RWPE1 (cell line): ENCODE measurements at regions not wholly inside any gene's neighbourhood (a gene's known extent, or its start where the extent isn't known, plus 50 kb on each side); places are given as distances from the start of the nearest gene placed in this dataset.

Experiments
- CTCF ChIA-PET: fragments of 350-600 bp; sonication (Branson Sonifier 250); formaldehyde crosslinking; extraction: SDS; loops from one replicate; lab custom pipeline; 2021; lab: Yijun Ruan, JAX
- POLR2A ChIA-PET: fragments of 400-600 bp; formaldehyde crosslinking; extraction: SDS; loops from one replicate; lab custom pipeline; 2020; ENCODE audit warnings: antibody characterized with exemption; ENCODE audit not compliant: low non-redundant PET; lab: Yijun Ruan, JAX
- DNase-seq: peaks from one replicate; pipeline ENCODE4 v3.0.0; 2012; ENCODE audit warnings: low spot score
- H3K27ac ChIP-seq: fragments of 450-650 bp; 2 replicates; pipeline ENCODE4 v1.5.1; 2017
- TF ChIP-seq, protein P1 (sequence below): fragments of 450-650 bp; conservative IDR thresholded peaks from 2 replicates; pipeline ENCODE4 v1.5.1; 2017; ENCODE audit warnings: low read depth, mild to moderate bottlenecking

DNA sequence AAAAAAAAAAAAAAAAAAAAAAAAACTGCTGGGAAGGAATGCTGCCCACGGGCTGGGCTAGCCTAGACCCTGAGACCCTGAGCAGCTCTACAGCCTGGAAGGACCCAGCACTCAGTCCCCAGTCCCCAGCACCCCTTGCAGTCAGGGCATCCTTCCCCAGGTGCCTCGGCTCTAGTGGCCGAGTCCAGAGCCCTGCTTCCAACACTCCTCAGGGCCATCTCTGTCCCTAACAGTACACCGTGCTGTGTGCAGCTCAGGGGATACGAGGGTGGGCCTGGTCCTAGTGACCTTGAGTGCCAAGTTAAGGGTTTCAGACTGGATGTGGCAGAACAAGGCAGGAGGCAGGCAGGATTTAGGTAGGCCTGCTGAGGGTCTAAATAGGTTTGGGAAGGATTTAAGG is 50.2 kb upstream of the LRP8 start:
- no peak overlapping the region for H3K27ac ChIP-seq
- ChIA-PET CTCF (no interaction called here), POLR2A (no interaction called here)
- TF ChIP-seq, protein P1, sequence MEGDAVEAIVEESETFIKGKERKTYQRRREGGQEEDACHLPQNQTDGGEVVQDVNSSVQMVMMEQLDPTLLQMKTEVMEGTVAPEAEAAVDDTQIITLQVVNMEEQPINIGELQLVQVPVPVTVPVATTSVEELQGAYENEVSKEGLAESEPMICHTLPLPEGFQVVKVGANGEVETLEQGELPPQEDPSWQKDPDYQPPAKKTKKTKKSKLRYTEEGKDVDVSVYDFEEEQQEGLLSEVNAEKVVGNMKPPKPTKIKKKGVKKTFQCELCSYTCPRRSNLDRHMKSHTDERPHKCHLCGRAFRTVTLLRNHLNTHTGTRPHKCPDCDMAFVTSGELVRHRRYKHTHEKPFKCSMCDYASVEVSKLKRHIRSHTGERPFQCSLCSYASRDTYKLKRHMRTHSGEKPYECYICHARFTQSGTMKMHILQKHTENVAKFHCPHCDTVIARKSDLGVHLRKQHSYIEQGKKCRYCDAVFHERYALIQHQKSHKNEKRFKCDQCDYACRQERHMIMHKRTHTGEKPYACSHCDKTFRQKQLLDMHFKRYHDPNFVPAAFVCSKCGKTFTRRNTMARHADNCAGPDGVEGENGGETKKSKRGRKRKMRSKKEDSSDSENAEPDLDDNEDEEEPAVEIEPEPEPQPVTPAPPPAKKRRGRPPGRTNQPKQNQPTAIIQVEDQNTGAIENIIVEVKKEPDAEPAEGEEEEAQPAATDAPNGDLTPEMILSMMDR, result no peak
- DNase-seq, result no peak

DNA sequence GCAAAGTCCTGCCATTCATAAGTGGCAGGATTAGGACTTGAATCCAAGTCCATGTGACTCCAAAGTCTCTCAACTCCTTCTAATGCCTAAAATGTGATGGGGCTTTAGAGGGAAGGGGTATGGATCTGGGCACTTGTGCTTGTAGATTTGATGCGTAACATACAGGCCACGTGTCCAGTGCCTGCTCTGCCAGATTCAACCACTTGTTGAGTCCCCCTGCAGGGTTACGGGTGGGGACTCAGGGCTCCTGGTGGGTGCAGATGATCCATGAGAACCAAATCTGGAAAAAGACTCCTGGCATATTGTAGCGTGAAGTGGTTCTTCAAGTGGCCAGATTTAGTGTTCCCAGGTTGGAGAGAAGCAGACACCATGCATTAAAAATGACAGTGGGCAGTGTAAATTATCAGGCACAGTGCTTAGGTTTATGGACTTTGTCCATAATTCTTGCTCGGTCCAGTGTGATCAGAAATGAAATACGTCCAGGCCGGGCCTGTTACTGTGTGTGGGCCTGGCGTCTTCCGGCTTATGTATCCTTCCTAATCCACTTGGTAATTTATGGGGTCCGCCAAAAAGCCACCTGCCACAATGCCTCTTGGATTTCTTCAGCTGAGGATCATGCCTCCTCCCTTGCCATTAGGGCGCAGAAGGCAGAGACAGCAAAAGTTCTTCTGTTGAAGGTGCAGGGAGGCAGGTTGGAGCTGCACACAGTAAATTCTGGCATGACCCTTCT is 51.2 kb upstream of the LRP8 start:
- CTCF ChIA-PET, result no interaction called here
- TF ChIP-seq, protein P1, result no peak
- POLR2A ChIA-PET, result no interaction called here
- DNase-seq, result no peak
- no peak overlapping the region for H3K27ac ChIP-seq

DNA sequence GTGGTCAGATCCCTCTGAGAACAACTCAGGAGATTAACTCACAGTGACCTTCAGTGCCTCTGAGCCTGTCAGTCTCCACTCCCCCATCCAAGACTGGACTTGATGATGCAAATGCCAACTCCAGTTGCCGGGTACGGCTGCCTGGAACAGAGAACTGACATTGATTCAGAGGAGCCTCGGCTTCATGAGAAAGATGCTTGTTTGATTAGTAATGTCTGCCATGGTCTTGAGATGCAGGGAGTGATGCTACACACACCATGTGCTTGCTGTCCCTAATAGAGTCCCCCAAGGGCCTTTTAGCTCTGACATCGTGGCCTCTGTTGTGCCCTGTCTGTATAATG is 51.8 kb upstream of the LRP8 start:
- DNase-seq, result no peak
- no peak overlapping the region for H3K27ac ChIP-seq
- CTCF ChIA-PET, result no interaction called here
- TF ChIP-seq, protein P1, result no peak
- POLR2A ChIA-PET, result no interaction called here

- DNase-seq, result no peak
- ChIA-PET POLR2A (no interaction called here), CTCF (interaction anchor here (0.6 kb wide), 1 partner anchor 78 kb away, joined by 3 read pairs; no protein-coding TSS in a partner anchor)
- no peak overlapping the region for H3K27ac ChIP-seq
- TF ChIP-seq, protein P1, result no peak
Observed at GRCh38 chr1:53380296-53380695, 52.4 kb upstream of the LRP8 start.

- DNase-seq, result peak; percentile 75
- TF ChIP-seq, protein P1, result no peak
- no peak overlapping the region for H3K27ac ChIP-seq
- ChIA-PET POLR2A (no interaction called here), CTCF (interaction anchor here (1.2 kb wide), 1 partner anchor 11 kb away, joined by 5 read pairs; no protein-coding TSS in a partner anchor)
Observed at GRCh38 chr1:53381790-53382401, 54.0 kb upstream of the LRP8 start.

- TF ChIP-seq, protein P1, result no peak
- ChIA-PET CTCF (no interaction called here), POLR2A (no interaction called here)
- H3K27ac ChIP-seq, result no peak overlapping the region
- DNase-seq, result no peak
Observed at GRCh38 chr1:53383136-53383870, 55.4 kb upstream of the LRP8 start.
